Neural cell (in vitro differentiated cells): ENCODE measurements at regions not wholly inside any gene's neighbourhood (a gene's known extent, or its start where the extent isn't known, plus 50 kb on each side); places are given as distances from the start of the nearest gene placed in this dataset.

ENCODE experiments used
- H2AFZ ChIP-seq: fragments of 200-600, 300-800 bp; sonication (generic), shearing (Covaris generic); 2 replicates; pipeline ENCODE4 v1.6.0; 2014; ENCODE audit warnings: low read depth, mild to moderate bottlenecking, antibody characterized with exemption, low read length, moderate library complexity
- H3F3A ChIP-seq: fragments of 200-600 bp; shearing (Covaris generic); 2 replicates; pipeline ENCODE4 v1.6.1; 2016; ENCODE audit warnings: mild to moderate bottlenecking, moderate library complexity, mixed read lengths, antibody characterized with exemption, low read length; ENCODE audit not compliant: insufficient read depth, poor library complexity, severe bottlenecking
- H3K27ac ChIP-seq: fragments of 200-600, 300-800 bp; sonication (generic), shearing (Covaris generic); 2 replicates; pipeline ENCODE4 v1.5.1; 2014; ENCODE audit warnings: mild to moderate bottlenecking, low read length, moderate library complexity
- H3K27me3 ChIP-seq: fragments of 300-800, 200-600 bp; sonication (generic), shearing (Covaris generic); 2 replicates; pipeline ENCODE4 v1.6.0; 2014; ENCODE audit warnings: mild to moderate bottlenecking, low read depth, low read length, moderate library complexity; ENCODE audit not compliant: insufficient read depth
- H3K36me3 ChIP-seq: fragments of 300-800, 200-600 bp; sonication (generic), shearing (Covaris generic); 2 replicates; pipeline ENCODE4 v1.5.1; 2014; ENCODE audit warnings: mild to moderate bottlenecking, antibody characterized with exemption, low read length, moderate library complexity; ENCODE audit not compliant: insufficient read depth
- H3K4me2 ChIP-seq: fragments of 300-800, 200-600 bp; sonication (generic), shearing (Covaris generic); 2 replicates; pipeline ENCODE4 v1.6.0; 2014; ENCODE audit warnings: mild to moderate bottlenecking, low read length
- H3K4me3 ChIP-seq: fragments of 300-800, 200-600 bp; sonication (generic), shearing (Covaris generic); 2 replicates; pipeline ENCODE4 v1.5.1; 2014; ENCODE audit warnings: mild to moderate bottlenecking, low read length, moderate library complexity
- H3K79me2 ChIP-seq: fragments of 200-600 bp; shearing (Covaris generic); replicated peaks from 2 replicates; pipeline ENCODE4 v1.6.0; 2014; ENCODE audit warnings: mild to moderate bottlenecking, low read length, moderate library complexity; ENCODE audit not compliant: insufficient read depth
- H3K9ac ChIP-seq: fragments of 300-800, 200-600 bp; sonication (generic), shearing (Covaris generic); 2 replicates; pipeline ENCODE4 v1.6.1; 2016; ENCODE audit warnings: mild to moderate bottlenecking, low read length, mixed read lengths
- H3K9me2 ChIP-seq: fragments of 200-600 bp; shearing (Covaris generic); 2 replicates; pipeline ENCODE4 v1.6.1; 2016; ENCODE audit warnings: mild to moderate bottlenecking, low read length, mixed read lengths; ENCODE audit not compliant: insufficient read depth
- H3K9me3 ChIP-seq: fragments of 200-600, 300-800 bp; sonication (generic), shearing (Covaris generic); 2 replicates; pipeline ENCODE4 v1.6.1; 2016; ENCODE audit warnings: mild to moderate bottlenecking, mixed run types, low read length, moderate library complexity, mixed read lengths
- H4K20me1 ChIP-seq: fragments of 200-600 bp; shearing (Covaris generic); 2 replicates; pipeline ENCODE4 v1.6.1; 2016; ENCODE audit warnings: mild to moderate bottlenecking, mixed run types; ENCODE audit not compliant: insufficient read depth
- CTCF ChIP-seq: fragments of 450-650 bp; IDR thresholded peaks from 2 replicates; pipeline ENCODE4 v1.5.1; 2014; ENCODE audit warnings: antibody characterized with exemption, mild to moderate bottlenecking, moderate library complexity; ENCODE audit not compliant: poor library complexity, severe bottlenecking
- EP300 ChIP-seq: fragments of 450-650 bp; conservative IDR thresholded peaks from 2 replicates; pipeline ENCODE4 v1.6.1; 2014; ENCODE audit warnings: antibody characterized with exemption, mild to moderate bottlenecking, moderate library complexity; ENCODE audit not compliant: poor library complexity, severe bottlenecking
- EZH2 ChIP-seq: fragments of 200-600, 300-800 bp; shearing (Covaris generic), sonication (generic); IDR thresholded peaks from 2 replicates; pipeline ENCODE4 v1.6.1; 2014; ENCODE audit warnings: antibody characterized with exemption, low read length, borderline replicate concordance, mild to moderate bottlenecking; ENCODE audit not compliant: insufficient read depth, poor library complexity, severe bottlenecking
- MXI1 ChIP-seq: fragments of 450-650 bp; conservative IDR thresholded peaks from 2 replicates; pipeline ENCODE4 v1.6.1; 2014; ENCODE audit warnings: antibody characterized with exemption, mild to moderate bottlenecking; ENCODE audit not compliant: poor library complexity, severe bottlenecking
- POLR2AphosphoS5 ChIP-seq: IDR thresholded peaks from 2 replicates; pipeline ENCODE4 v1.6.1; 2012
- RAD21 ChIP-seq: fragments of 450-650 bp; conservative IDR thresholded peaks from 2 replicates; pipeline ENCODE4 v1.6.1; 2014; ENCODE audit warnings: antibody characterized with exemption, mild to moderate bottlenecking, moderate library complexity
- SMC3 ChIP-seq: fragments of 450-650 bp; conservative IDR thresholded peaks from 2 replicates; pipeline ENCODE4 v1.6.1; 2014; ENCODE audit warnings: antibody characterized with exemption, mild to moderate bottlenecking, moderate library complexity; ENCODE audit not compliant: poor library complexity
- TAF1 ChIP-seq: IDR thresholded peaks from 2 replicates; pipeline ENCODE4 v1.6.1; 2012; ENCODE audit warnings: low read depth
- TF ChIP-seq, protein P1 (sequence below): IDR thresholded peaks from 2 replicates; pipeline ENCODE4 v1.6.1; 2012; ENCODE audit warnings: borderline replicate concordance

DNA sequence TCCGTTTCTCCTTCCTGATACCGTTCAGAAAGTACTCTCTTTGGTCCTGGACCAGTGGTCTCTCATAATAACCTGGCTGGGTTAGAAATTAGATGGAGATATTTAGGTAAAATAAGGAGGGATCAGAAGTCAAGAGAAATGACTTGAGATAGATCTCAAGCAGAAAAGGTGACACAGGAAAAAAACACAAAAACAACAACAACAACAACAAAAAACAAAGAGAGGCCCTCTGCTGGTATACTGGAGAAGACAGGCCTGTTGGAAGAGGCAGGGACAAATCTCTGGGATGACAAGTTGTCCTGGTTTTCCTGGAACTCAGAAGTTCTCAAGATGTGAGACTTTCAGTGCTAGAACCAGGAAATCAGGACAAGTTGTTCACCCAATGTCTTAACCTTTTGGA lies 430.5 kb downstream of the SHISA9 start:
- Histone ChIP-seq H2AFZ (no peak overlapping the region), H3K9me3 (no peaks in the 10 kb centered on the region), H3K79me2 (no peaks in the 10 kb centered on the region), H3K27me3 (no peaks in the 10 kb centered on the region), H3F3A (no peaks in the 10 kb centered on the region), H3K9me2 (no peaks in the 10 kb centered on the region), H4K20me1 (no peaks in the 10 kb centered on the region), H3K4me3 (no peak overlapping the region), H3K9ac (no peak overlapping the region), H3K36me3 (no peaks in the 10 kb centered on the region), H3K4me2 (no peak overlapping the region), H3K27ac (no peak overlapping the region)
- TF ChIP-seq POLR2AphosphoS5 (no peak), CTCF (no peak), MXI1 (no peak), EP300 (no peak), RAD21 (no peak)
- TF ChIP-seq, protein P1, sequence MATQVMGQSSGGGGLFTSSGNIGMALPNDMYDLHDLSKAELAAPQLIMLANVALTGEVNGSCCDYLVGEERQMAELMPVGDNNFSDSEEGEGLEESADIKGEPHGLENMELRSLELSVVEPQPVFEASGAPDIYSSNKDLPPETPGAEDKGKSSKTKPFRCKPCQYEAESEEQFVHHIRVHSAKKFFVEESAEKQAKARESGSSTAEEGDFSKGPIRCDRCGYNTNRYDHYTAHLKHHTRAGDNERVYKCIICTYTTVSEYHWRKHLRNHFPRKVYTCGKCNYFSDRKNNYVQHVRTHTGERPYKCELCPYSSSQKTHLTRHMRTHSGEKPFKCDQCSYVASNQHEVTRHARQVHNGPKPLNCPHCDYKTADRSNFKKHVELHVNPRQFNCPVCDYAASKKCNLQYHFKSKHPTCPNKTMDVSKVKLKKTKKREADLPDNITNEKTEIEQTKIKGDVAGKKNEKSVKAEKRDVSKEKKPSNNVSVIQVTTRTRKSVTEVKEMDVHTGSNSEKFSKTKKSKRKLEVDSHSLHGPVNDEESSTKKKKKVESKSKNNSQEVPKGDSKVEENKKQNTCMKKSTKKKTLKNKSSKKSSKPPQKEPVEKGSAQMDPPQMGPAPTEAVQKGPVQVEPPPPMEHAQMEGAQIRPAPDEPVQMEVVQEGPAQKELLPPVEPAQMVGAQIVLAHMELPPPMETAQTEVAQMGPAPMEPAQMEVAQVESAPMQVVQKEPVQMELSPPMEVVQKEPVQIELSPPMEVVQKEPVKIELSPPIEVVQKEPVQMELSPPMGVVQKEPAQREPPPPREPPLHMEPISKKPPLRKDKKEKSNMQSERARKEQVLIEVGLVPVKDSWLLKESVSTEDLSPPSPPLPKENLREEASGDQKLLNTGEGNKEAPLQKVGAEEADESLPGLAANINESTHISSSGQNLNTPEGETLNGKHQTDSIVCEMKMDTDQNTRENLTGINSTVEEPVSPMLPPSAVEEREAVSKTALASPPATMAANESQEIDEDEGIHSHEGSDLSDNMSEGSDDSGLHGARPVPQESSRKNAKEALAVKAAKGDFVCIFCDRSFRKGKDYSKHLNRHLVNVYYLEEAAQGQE = no peak

DNA sequence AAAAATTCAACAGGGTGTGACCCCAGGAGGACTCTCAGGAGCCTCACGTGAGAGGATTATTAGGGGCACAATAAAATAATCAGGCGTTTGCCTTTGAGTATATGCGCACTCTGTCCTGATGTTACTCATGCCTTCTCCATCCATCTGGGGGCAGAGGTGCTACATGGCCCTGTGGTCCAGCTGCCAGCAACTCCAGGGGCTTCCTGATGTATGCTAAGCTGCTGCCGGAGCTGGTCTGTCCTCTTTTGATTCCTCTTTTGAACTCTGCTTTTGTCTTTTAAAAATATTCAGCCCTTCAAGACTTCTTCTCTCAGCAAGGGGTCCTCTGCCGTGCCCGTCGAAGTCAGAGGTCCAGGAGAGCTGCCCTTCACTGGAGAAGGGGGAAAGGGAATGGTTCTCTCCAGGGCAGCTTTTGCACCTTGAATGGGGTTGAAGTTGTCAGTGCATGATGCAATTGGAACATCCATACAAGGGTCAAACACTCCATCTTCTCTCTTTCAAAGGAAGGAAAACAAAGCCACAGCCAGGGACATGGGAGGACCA lies 431.4 kb downstream of the SHISA9 start:
- Histone ChIP-seq H3K27ac (no peak overlapping the region), H3K9ac (no peak overlapping the region), H3K4me2 (no peak overlapping the region), H3K27me3 (no peaks in the 10 kb centered on the region), H4K20me1 (no peaks in the 10 kb centered on the region), H3K79me2 (no peaks in the 10 kb centered on the region), H3F3A (no peaks in the 10 kb centered on the region), H3K9me3 (no peaks in the 10 kb centered on the region), H3K4me3 (no peak overlapping the region), H3K9me2 (no peaks in the 10 kb centered on the region), H2AFZ (no peak overlapping the region), H3K36me3 (no peaks in the 10 kb centered on the region)
- TF ChIP-seq POLR2AphosphoS5 (no peak), SMC3 (no peak), EZH2 (no peak), TAF1 (no peak), MXI1 (no peak), RAD21 (no peak), EP300 (no peak), CTCF (no peak)
- TF ChIP-seq, protein P1 = no peak
